K562 (cell line): ENCODE measurements at regions not wholly inside any gene's neighbourhood (a gene's known extent, or its start where the extent isn't known, plus 50 kb on each side); places are given as distances from the start of the nearest gene placed in this dataset.

Experiments
- ATAC-seq: fragments of 200-7000 bp; cut with Tn5 transposase; 3 replicates; pipeline ENCODE4 v1.9.1; 2020; ENCODE audit warnings: moderate library complexity
- BruUV-seq: library from RNA; stranded (reverse); fragments of 400-500 nt; replicated peaks from 2 replicates; lab custom pipeline; 2021; lab: Mats Ljungman, UMichigan
- CTCF ChIA-PET: fragments of 300-600 bp; formaldehyde crosslinking; extraction: SDS; loops from one replicate; lab custom pipeline; 2021; ENCODE audit warnings: low intra/inter-chr PET ratio; lab: Yijun Ruan, JAX
- POLR2A ChIA-PET: fragments of 300-600, 350-650 bp; sonication (Branson Sonifier 250); formaldehyde crosslinking; extraction: SDS; loops from one replicate; lab custom pipeline; 2021; ENCODE audit warnings: antibody characterized with exemption, inconsistent platforms; lab: Yijun Ruan, JAX
- DNase-seq, 4 experiments: peaks; one replicate each; pipeline versions ENCODE4 v3.0.0 to v3.0.0-alpha.2; 2011 to 2018; ENCODE audit warnings: low spot score in 3 of 4, mixed read lengths in 3 of 4; ENCODE audit errors: extremely low read depth in 1 of 4
- FAIRE-seq: peaks from 2 replicates; lab custom pipeline; 2011; peaks lifted over from hg19 to GRCh38; lab: Jason Lieb, UNC
- H2AFZ ChIP-seq: 2 replicates; pipeline ENCODE4 v1.6.0; 2011; ENCODE audit warnings: low read depth, low read length, control low read depth, inconsistent platforms
- H3K27ac ChIP-seq: fragments of 200-600 bp; 3 replicates; pipeline ENCODE4 v1.8.0; 2011; ENCODE audit warnings: low read depth, mild to moderate bottlenecking, control low read depth, inconsistent platforms, low read length, moderate library complexity, mixed read lengths; ENCODE audit errors: extremely low read depth
- H3K27me3 ChIP-seq, 2 experiments: fragments of 300-600 bp in 1 of 2; 2 replicates in 1 of 2; 3 replicates in 1 of 2; pipeline versions ENCODE4 v1.6.0 to v1.8.0; 2011; ENCODE audit warnings: inconsistent platforms in 2 of 2, low read length in 2 of 2, mild to moderate bottlenecking in 1 of 2, mixed read lengths in 1 of 2, moderate library complexity in 1 of 2; ENCODE audit not compliant: control insufficient read depth in 2 of 2, insufficient read depth in 2 of 2
- H3K36me3 ChIP-seq: fragments of 300-600 bp; 3 replicates; pipeline ENCODE4 v1.8.0; 2011; ENCODE audit warnings: mild to moderate bottlenecking, low read length, inconsistent platforms; ENCODE audit not compliant: control insufficient read depth, insufficient read depth
- H3K4me1 ChIP-seq, 2 experiments: fragments of 200-600 bp in 1 of 2; replicated peaks in 1 of 2; 2 replicates in 1 of 2; 3 replicates in 1 of 2; pipeline versions ENCODE4 v1.5.1 to v1.8.0; 2011; ENCODE audit warnings: inconsistent platforms in 2 of 2, low read length in 2 of 2, mild to moderate bottlenecking in 1 of 2, mixed read lengths in 1 of 2, moderate library complexity in 1 of 2; ENCODE audit not compliant: control insufficient read depth in 2 of 2, insufficient read depth in 2 of 2
- H3K4me2 ChIP-seq: 2 replicates; pipeline ENCODE4 v1.6.1; 2011; ENCODE audit warnings: low read length, control low read depth, inconsistent platforms, mixed read lengths; ENCODE audit not compliant: insufficient read depth
- H3K4me3 ChIP-seq: fragments of 200-600 bp; sonication (generic), shearing (Covaris generic); 2 replicates; pipeline ENCODE4 v1.5.1; 2016; ENCODE audit warnings: control low read depth, inconsistent platforms
- H3K79me2 ChIP-seq: fragments of 200-600 bp; 3 replicates; pipeline ENCODE4 v1.8.0; 2011; ENCODE audit warnings: low read length, inconsistent platforms; ENCODE audit not compliant: control insufficient read depth, insufficient read depth
- H3K9ac ChIP-seq, 2 experiments: 2 replicates each; pipeline versions ENCODE4 v1.6.0 to v1.6.1; 2011; ENCODE audit warnings: low read depth in 2 of 2, low read length in 2 of 2, control low read depth in 1 of 2, inconsistent platforms in 1 of 2, mild to moderate bottlenecking in 1 of 2, mixed read lengths in 1 of 2; ENCODE audit not compliant: insufficient read depth in 1 of 2
- H3K9me1 ChIP-seq: one replicate; pipeline ENCODE4 v1.6.0; 2011; ENCODE audit warnings: inconsistent platforms, mild to moderate bottlenecking, low read length, moderate library complexity; ENCODE audit not compliant: control insufficient read depth, insufficient read depth
- H3K9me3 ChIP-seq: replicated peaks from 2 replicates; pipeline ENCODE4 v1.5.1; 2011; ENCODE audit warnings: low read depth, low read length, inconsistent platforms; ENCODE audit not compliant: control insufficient read depth, insufficient read depth
- H4K20me1 ChIP-seq: replicated peaks from 2 replicates; pipeline ENCODE4 v1.6.1; 2011; ENCODE audit warnings: low read length, inconsistent platforms, mixed read lengths; ENCODE audit not compliant: control insufficient read depth, insufficient read depth
- PHB2 ChIP-seq: fragments of 450-650 bp; IDR thresholded peaks from 2 replicates; pipeline ENCODE4 v1.6.1; 2017; ENCODE audit warnings: low read depth
- PHF20 ChIP-seq: fragments of 450-650 bp; IDR thresholded peaks from 2 replicates; pipeline ENCODE4 v1.6.1; 2018; ENCODE audit not compliant: partially characterized antibody
- WGBS: fragments of 100-300 bp; shearing (Covaris generic); methylation state at CpG from one replicate; pipeline ENCODE4 v1.1.6; 2016; ENCODE audit warnings: low coverage, mixed read lengths; ENCODE audit not compliant: insufficient coverage; ENCODE audit errors: missing lambda C conversion rate; 5-methylcytosine and 5-hydroxymethylcytosine counted together
- in situ Hi-C: fragments of 300-500 bp; cut with MboI; formaldehyde crosslinking; loops from 4 replicates; pipeline ENCODE4 v1.15.0; 2018; ENCODE audit warnings: inconsistent platforms, mixed read lengths
- intact Hi-C: fragments of 100-400 bp; cut with micrococcal nuclease; formaldehyde crosslinking; loops from 2 replicates; pipeline ENCODE4 v1.14.2; 2022
- TF ChIP-seq, protein P1 (sequence below): sonication (generic); formaldehyde crosslinking; IDR thresholded peaks from 2 replicates; pipeline ENCODE4 v1.8.1; 2023; ENCODE audit warnings: mild to moderate bottlenecking, missing genetic modification reagents
- TF ChIP-seq, protein P2 (sequence below): fragments of 450-650 bp; IDR thresholded peaks from 2 replicates; pipeline ENCODE4 v1.7.1; 2018; ENCODE audit warnings: mild to moderate bottlenecking, low read depth; ENCODE audit not compliant: partially characterized antibody

DNA sequence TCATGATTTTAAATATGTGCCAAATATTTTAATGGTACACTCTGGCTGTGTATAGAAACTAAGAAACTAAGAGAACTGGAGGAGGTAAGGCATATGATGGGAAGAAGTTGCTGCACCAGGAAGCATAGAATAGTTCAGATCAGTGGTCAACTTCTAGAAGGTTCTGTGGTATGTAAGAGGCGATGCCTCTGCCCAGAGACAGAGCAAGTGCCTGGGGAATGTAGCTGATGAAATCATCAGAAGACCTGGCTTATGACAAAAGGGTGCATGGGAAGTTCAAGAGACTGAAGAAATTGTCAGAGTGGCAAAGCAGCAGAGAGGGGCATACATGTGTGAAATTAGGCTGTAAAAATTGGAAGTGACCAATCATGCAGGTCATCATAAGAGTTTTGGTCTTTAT is 580.8 kb downstream of the BMP2 start:
- H3K4me3 ChIP-seq, result no peak overlapping the region
- intact Hi-C loops, result no loop called here

More for the DNA sequence above, 580.8 kb downstream of the BMP2 start:
- no peak overlapping the region for H2AFZ ChIP-seq
- no peaks in the 10 kb centered on the region for H4K20me1 ChIP-seq
- ATAC-seq (no peak), FAIRE-seq (no peak), DNase-seq (no peak)
- H3K9ac ChIP-seq, result no peak overlapping the region
- no peaks in the 10 kb centered on the region for H3K9me1 ChIP-seq
- in situ Hi-C loops, result no loop called here
- no peak overlapping the region for H3K27ac ChIP-seq
- H3K79me2 ChIP-seq, result no peaks in the 10 kb centered on the region
- H3K4me1 ChIP-seq, result no peaks in the 10 kb centered on the region
- CTCF ChIA-PET, result no interaction called here
- H3K4me2 ChIP-seq, result no peak overlapping the region
- no peak for TF ChIP-seq PHB2
- TF ChIP-seq, protein P1, sequence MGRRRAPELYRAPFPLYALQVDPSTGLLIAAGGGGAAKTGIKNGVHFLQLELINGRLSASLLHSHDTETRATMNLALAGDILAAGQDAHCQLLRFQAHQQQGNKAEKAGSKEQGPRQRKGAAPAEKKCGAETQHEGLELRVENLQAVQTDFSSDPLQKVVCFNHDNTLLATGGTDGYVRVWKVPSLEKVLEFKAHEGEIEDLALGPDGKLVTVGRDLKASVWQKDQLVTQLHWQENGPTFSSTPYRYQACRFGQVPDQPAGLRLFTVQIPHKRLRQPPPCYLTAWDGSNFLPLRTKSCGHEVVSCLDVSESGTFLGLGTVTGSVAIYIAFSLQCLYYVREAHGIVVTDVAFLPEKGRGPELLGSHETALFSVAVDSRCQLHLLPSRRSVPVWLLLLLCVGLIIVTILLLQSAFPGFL, result no peak
- no peak for TF ChIP-seq PHF20
- TF ChIP-seq, protein P2, sequence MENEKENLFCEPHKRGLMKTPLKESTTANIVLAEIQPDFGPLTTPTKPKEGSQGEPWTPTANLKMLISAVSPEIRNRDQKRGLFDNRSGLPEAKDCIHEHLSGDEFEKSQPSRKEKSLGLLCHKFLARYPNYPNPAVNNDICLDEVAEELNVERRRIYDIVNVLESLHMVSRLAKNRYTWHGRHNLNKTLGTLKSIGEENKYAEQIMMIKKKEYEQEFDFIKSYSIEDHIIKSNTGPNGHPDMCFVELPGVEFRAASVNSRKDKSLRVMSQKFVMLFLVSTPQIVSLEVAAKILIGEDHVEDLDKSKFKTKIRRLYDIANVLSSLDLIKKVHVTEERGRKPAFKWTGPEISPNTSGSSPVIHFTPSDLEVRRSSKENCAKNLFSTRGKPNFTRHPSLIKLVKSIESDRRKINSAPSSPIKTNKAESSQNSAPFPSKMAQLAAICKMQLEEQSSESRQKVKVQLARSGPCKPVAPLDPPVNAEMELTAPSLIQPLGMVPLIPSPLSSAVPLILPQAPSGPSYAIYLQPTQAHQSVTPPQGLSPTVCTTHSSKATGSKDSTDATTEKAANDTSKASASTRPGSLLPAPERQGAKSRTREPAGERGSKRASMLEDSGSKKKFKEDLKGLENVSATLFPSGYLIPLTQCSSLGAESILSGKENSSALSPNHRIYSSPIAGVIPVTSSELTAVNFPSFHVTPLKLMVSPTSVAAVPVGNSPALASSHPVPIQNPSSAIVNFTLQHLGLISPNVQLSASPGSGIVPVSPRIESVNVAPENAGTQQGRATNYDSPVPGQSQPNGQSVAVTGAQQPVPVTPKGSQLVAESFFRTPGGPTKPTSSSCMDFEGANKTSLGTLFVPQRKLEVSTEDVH, result no peak
- POLR2A ChIA-PET, result no interaction called here
- no TSS peak for BruUV-seq
- WGBS, result 0% methylated on average over 1 of the region's 1 CpG
- H3K27me3 ChIP-seq, result no peaks in the 10 kb centered on the region
- no peaks in the 10 kb centered on the region for H3K36me3 ChIP-seq
- peaks cover 1% of the 10 kb centered on the region; the same call in 1 of the 2 replicates for H3K9me3 ChIP-seq
